ENCODE measurements at regions not wholly inside any gene's neighbourhood (a gene's known extent, or its start where the extent isn't known, plus 50 kb on each side); places are given as distances from the start of the nearest gene placed in this dataset.

DNA sequence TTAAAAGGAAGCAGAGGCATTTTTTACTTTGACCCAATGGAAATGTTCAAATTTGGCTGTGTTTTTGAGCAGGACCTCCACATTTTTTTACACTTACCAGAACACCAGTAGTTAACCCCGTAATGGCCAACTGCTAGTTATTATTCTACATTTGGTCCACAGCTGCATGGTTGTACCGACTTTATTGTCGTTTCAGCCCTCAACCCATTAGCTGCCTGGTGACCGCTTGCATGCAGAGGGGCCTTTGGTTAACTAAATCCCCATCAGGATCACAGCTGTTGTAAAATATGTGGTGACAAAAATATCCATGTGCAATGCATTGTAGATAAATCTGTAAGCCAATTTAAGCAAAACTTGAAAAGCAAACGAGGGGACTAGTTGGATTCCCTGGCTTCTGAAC lies 342.2 kb upstream of the MEOX2 start:
- Histone ChIP-seq H3K36me3 (ENCODE audit: insufficient read depth in 1 of 2, low read depth in 1 of 2) (no peaks in the 10 kb centered on the region), H3K9me3 (no peaks in the 10 kb centered on the region), H3K4me1 (peaks cover 10% of the 10 kb centered on the region), H3K4me3 (no peak overlapping the region), H3K27me3 (ENCODE audit: insufficient read depth in 3 of 3, low read length in 2 of 3) (no peaks in the 10 kb centered on the region), H3K27ac (no peak overlapping the region)
- TF ChIP-seq CTCF (IDR thresholded peaks at IDR 0.05): no peak
- intact Hi-C loops (cut with DNase I): no loop called here
- no peak for ATAC-seq
- WGBS, 3 donors: 42 to 55% (median 52%) methylated on average over 5 of the region's 5 CpGs
- no peak for DNase-seq

DNA sequence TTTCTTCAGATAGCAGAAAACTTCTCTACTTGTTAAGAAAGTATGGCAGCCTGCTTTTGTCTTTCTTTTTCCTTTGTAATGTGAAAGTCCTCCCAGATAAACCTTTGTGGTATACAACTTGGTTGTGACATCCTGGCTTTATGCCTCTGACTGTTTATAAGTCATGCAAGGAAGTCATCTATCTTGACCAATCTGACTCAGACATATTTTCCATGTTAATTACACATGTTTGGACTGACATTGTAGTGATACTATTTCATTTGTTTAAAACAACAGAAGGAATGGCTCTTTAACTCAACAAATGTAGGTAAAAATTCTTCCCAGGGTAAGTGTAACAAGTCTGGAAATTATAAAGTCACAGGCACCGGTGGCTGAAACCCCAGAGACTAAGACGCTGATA lies 341.6 kb upstream of the MEOX2 start:
- TF ChIP-seq CTCF (IDR thresholded peaks at IDR 0.05): no peak
- DNase-seq: no peak
- peaks cover 10% of the 10 kb centered on the region for H3K4me1 ChIP-seq
- peak in 1 of 4 donors; percentile 62 for ATAC-seq
- no peaks in the 10 kb centered on the region for H3K36me3 ChIP-seq (ENCODE audit: insufficient read depth in 1 of 2, low read depth in 1 of 2)
- intact Hi-C loops (cut with DNase I): no loop called here
- no peak overlapping the region for H3K27ac ChIP-seq
- 37 to 52% (median 43%) methylated on average over 2 of the region's 2 CpGs for WGBS, 3 donors
- no peaks in the 10 kb centered on the region for H3K27me3 ChIP-seq (ENCODE audit: insufficient read depth in 3 of 3, low read length in 2 of 3)
- H3K9me3 ChIP-seq: no peaks in the 10 kb centered on the region
- no peak overlapping the region for H3K4me3 ChIP-seq

DNA sequence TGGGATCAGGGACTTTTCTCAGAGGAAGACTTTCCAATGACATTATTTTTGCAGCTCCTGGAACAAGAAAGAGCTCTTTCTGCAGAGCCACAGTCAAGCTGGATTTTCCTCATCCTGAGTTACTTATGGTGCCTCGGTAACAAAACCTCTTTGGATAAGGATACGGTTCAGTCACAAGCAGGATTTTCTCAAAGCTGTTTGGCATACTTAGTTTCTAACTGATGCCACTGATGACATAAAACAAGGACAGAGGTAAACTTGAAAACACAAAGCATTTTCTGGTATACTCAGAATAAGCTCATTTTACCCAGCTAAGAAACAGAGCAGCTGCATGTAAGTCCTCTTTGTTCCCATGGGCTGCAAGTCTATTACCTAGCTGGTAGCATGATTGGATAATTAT lies 340.9 kb upstream of the MEOX2 start:
- no peaks in the 10 kb centered on the region for H3K9me3 ChIP-seq
- H3K27ac ChIP-seq: peak overlapping the region; percentile 36
- TF ChIP-seq CTCF (IDR thresholded peaks at IDR 0.05): no peak
- H3K27me3 ChIP-seq (ENCODE audit: insufficient read depth in 3 of 3, low read length in 2 of 3): no peaks in the 10 kb centered on the region
- no peak for DNase-seq
- no peak for ATAC-seq
- H3K36me3 ChIP-seq (ENCODE audit: insufficient read depth in 1 of 2, low read depth in 1 of 2): no peaks in the 10 kb centered on the region
- intact Hi-C loops (cut with DNase I): no loop called here
- no peak overlapping the region for H3K4me3 ChIP-seq
- WGBS, 3 donors: 47 to 62% (median 49%) methylated on average over 2 of the region's 2 CpGs
- peaks cover 10% of the 10 kb centered on the region for H3K4me1 ChIP-seq

DNA sequence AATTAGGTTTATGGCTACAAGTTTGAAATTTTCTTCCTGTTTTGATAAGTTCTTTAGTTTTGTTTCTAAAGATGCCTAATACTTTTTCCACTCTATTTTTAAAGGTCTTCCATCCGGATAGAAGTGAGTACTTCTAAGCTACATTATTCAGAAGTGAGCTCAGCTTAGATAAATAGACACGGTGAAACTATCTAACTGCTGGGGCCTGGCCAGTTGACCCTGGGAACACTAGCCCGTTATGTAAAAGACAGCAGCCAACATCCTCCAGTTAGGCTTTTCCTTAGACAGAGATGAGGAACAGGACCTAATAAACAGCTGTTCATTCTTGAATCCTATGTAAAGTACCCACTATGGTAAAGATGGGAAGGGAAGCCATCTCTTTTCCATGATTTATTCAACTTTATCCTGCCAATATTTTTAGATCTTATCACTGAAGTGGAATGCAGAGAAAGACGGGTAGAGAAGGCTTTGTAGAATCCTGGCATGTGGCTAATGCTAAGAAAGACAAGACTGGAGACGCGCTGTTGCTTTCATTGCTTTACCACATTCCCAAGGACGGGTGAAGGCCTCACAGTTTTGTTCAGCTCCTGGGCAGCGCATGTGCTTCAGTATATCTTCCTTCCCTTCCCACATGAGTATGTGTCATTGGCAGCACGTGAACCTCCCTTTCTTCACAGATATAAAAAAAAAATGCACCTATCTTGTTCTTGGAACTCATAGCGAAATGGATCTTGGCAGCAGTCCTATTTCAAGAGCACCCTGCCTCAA lies 340.0 kb upstream of the MEOX2 start:
- WGBS, 3 donors: 47 to 54% (median 53%) methylated on average over 10 of the region's 10 CpGs
- Histone ChIP-seq H3K9me3 (no peaks in the 10 kb centered on the region), H3K4me1 (peaks cover 10% of the 10 kb centered on the region), H3K4me3 (no peak overlapping the region), H3K27ac (peak overlapping the region; percentile 39), H3K27me3 (ENCODE audit: insufficient read depth in 3 of 3, low read length in 2 of 3) (no peaks in the 10 kb centered on the region), H3K36me3 (ENCODE audit: insufficient read depth in 1 of 2, low read depth in 1 of 2) (no peaks in the 10 kb centered on the region)
- intact Hi-C loops (cut with DNase I): no loop called here
- no peak for DNase-seq
- TF ChIP-seq CTCF (IDR thresholded peaks at IDR 0.05): no peak
- peak; percentile 61 to 72 (median 69) for ATAC-seq

DNA sequence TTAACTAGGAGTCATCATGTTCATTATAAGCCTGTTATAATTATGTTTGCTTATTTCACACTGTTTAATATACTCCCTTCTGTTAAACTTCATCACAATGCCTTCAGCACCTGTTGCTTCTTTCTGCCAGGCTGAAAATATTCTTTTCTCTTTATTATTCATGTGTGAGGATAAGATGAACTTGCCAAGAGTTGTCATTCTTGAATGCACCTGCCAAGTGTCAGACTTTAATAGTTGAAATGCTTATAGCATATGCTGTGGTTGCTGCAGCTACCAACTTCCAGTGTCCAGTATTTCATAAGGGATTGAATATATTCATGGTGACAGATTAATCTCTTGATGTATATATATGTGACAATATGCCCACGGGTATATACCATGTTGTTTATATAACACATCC lies 339.2 kb upstream of the MEOX2 start:
- H3K4me1 ChIP-seq: peaks cover 10% of the 10 kb centered on the region
- no peak overlapping the region for H3K27ac ChIP-seq
- no peak overlapping the region for H3K4me3 ChIP-seq
- intact Hi-C loops (cut with DNase I): no loop called here
- H3K27me3 ChIP-seq (ENCODE audit: insufficient read depth in 3 of 3, low read length in 2 of 3): no peaks in the 10 kb centered on the region
- no peaks in the 10 kb centered on the region for H3K36me3 ChIP-seq (ENCODE audit: insufficient read depth in 1 of 2, low read depth in 1 of 2)
- no peak for TF ChIP-seq CTCF (IDR thresholded peaks at IDR 0.05)
- H3K9me3 ChIP-seq: no peaks in the 10 kb centered on the region
- 11 to 34% (median 23%) methylated on average over 1 of the region's 1 CpG for WGBS, 3 donors
- DNase-seq (no peak), ATAC-seq (no peak)
